ENCODE measurements at regions not wholly inside any gene's neighbourhood (a gene's known extent, or its start where the extent isn't known, plus 50 kb on each side); places are given as distances from the start of the nearest gene placed in this dataset.
"Not testable (repeated sequence)": the region's sequence is repeated elsewhere in the genome, so short reads cannot be mapped to it uniquely, and the experiment has no call there.

- no peak for DNase-seq (ENCODE audit: low read depth)
- H3K4me3 ChIP-seq (ENCODE audit: low read depth, low read length), result no peak overlapping the region
- no peak for TF ChIP-seq CTCF (IDR thresholded peaks at IDR 0.05; ENCODE audit: insufficient read depth, low read depth, low read length)
- no peaks in the 10 kb centered on the region for H3K27me3 ChIP-seq (ENCODE audit: control insufficient read depth, insufficient read depth, low read length)
- ChIA-PET POLR2A (no interaction called here), CTCF (no interaction called here)
- H3K36me3 ChIP-seq (ENCODE audit: control insufficient read depth, insufficient read depth, low read length), result no peaks in the 10 kb centered on the region
Measured at GRCh38 chr3:88725440-88726165, 381.8 kb upstream of the EPHA3 start.

- H3K36me3 ChIP-seq (ENCODE audit: control insufficient read depth, insufficient read depth, low read length), result no peaks in the 10 kb centered on the region
- ChIA-PET CTCF (no interaction called here), POLR2A (no interaction called here)
- no peaks in the 10 kb centered on the region for H3K27me3 ChIP-seq (ENCODE audit: control insufficient read depth, insufficient read depth, low read length)
- H3K4me3 ChIP-seq (ENCODE audit: low read depth, low read length), result no peak overlapping the region
- TF ChIP-seq CTCF (IDR thresholded peaks at IDR 0.05; ENCODE audit: insufficient read depth, low read depth, low read length), result no peak
- DNase-seq (ENCODE audit: low read depth), result no peak
Measured at GRCh38 chr3:88732186-88732585, 375.2 kb upstream of the EPHA3 start.

- no peak for DNase-seq (ENCODE audit: low read depth)
- no peak overlapping the region for H3K4me3 ChIP-seq (ENCODE audit: low read depth, low read length)
- ChIA-PET CTCF (no interaction called here), POLR2A (no interaction called here)
- H3K36me3 ChIP-seq (ENCODE audit: control insufficient read depth, insufficient read depth, low read length), result no peaks in the 10 kb centered on the region
- H3K27me3 ChIP-seq (ENCODE audit: control insufficient read depth, insufficient read depth, low read length), result no peaks in the 10 kb centered on the region
- TF ChIP-seq CTCF (IDR thresholded peaks at IDR 0.05; ENCODE audit: insufficient read depth, low read depth, low read length), result no peak
Measured at GRCh38 chr3:88742106-88742505, 365.3 kb upstream of the EPHA3 start.

- Histone ChIP-seq H3K36me3 (ENCODE audit: control insufficient read depth, insufficient read depth, low read length) (no peaks in the 10 kb centered on the region), H3K27me3 (ENCODE audit: control insufficient read depth, insufficient read depth, low read length) (no peaks in the 10 kb centered on the region), H3K4me3 (ENCODE audit: low read depth, low read length) (no peak overlapping the region)
- DNase-seq (ENCODE audit: low read depth), result no peak
- POLR2A ChIA-PET, result no interaction called here
- CTCF ChIA-PET, result no interaction called here
- TF ChIP-seq CTCF (IDR thresholded peaks at IDR 0.05; ENCODE audit: insufficient read depth, low read depth, low read length), result no peak
Measured at GRCh38 chr3:88742674-88743507, 364.5 kb upstream of the EPHA3 start.

GRCh38 chr3:88744896-88745295 is 362.5 kb upstream of the EPHA3 start:
- ChIA-PET POLR2A (no interaction called here), CTCF (no interaction called here)
- H3K27me3 ChIP-seq (ENCODE audit: control insufficient read depth, insufficient read depth, low read length), result no peaks in the 10 kb centered on the region
- no peak overlapping the region for H3K4me3 ChIP-seq (ENCODE audit: low read depth, low read length)
- no peaks in the 10 kb centered on the region for H3K36me3 ChIP-seq (ENCODE audit: control insufficient read depth, insufficient read depth, low read length)
- TF ChIP-seq CTCF (IDR thresholded peaks at IDR 0.05; ENCODE audit: insufficient read depth, low read depth, low read length), result no peak
- DNase-seq (ENCODE audit: low read depth), result no peak

GRCh38 chr3:88747145-88747544 is 360.3 kb upstream of the EPHA3 start:
- POLR2A ChIA-PET; H3K4me3 ChIP-seq (ENCODE audit: low read depth, low read length); DNase-seq (ENCODE audit: low read depth); CTCF ChIA-PET; H3K27me3 ChIP-seq (ENCODE audit: control insufficient read depth, insufficient read depth, low read length); H3K36me3 ChIP-seq (ENCODE audit: control insufficient read depth, insufficient read depth, low read length): not testable (repeated sequence)
